GM21619 (cell line): ENCODE measurements at regions not wholly inside any gene's neighbourhood (a gene's known extent, or its start where the extent isn't known, plus 50 kb on each side); places are given as distances from the start of the nearest gene placed in this dataset.

Experiments used
- ATAC-seq: cut with Tn5 transposase; IDR thresholded peaks from one replicate; pipeline ENCODE4 v1.9.1; 2021; ENCODE audit not compliant: unreplicated experiment

GRCh38 chr13:103757361-103757760 is 691.1 kb upstream of the SLC10A2 start:
- ATAC-seq, result no peak

- no peak for ATAC-seq
Measured at GRCh38 chr13:103754783-103755182, 688.6 kb upstream of the SLC10A2 start.

- no peak for ATAC-seq
Measured at GRCh38 chr13:103734837-103735236, 668.6 kb upstream of the SLC10A2 start.

GRCh38 chr13:103731959-103732358 is 665.7 kb upstream of the SLC10A2 start:
- no peak for ATAC-seq

DNA sequence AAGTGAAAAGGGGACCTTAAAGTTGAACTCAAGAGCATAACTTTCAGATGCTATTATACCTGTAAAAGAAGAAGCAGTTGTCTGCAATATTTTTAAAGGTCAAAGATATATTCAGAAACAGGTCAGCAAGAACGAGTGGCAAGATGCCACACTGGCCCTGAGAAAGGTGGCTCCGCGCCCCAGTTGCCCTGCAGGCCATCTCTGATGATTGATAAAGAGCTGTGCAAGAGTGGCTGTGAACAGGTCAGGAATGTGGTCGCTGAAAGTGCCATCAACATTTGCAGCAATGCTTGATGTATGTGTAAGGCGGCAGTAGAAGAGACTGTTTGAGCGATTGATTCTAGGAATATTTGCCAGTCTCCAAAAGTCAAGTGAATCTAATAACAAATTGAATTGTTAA is 664.2 kb upstream of the SLC10A2 start:
- ATAC-seq, result no peak

DNA sequence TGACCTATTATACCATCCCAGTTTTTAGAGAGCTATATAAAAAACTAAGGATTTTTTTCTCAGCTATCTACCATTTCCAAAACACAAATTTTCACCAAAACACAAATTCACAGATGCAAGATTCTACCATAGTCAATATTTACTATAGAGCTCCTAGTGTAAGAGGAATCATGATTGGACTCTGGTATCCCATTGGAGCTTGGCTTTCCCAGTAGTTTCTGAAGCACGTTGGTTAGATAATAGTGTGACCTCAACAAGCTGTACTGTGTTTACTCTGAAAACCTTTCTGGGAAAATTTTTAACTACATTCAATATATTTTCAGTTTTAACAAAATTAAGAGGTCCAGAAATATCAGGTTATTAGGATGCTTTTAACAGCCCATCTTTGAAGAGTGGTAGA is 660.6 kb upstream of the SLC10A2 start:
- ATAC-seq, result no peak

GRCh38 chr13:103716718-103717117 is 650.5 kb upstream of the SLC10A2 start:
- no peak for ATAC-seq

DNA sequence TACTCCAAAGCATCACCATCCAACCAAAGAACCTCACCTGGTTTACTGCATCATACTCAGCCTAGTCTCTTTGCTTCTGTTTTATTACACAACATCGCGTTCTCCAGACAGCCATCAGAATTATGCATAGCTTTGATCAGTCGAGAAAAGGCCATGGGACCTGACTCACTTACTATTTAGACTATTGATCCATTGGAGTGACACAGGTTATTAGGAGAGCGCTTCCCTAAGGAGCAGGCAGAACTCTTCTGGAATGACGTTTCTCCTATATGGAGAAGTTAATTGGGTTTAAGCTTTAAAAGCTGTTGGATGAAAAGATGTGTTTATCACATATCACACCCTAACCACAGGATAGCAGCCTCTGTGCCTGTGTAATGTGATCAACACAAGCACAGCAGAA is 649.1 kb upstream of the SLC10A2 start:
- no peak for ATAC-seq

DNA sequence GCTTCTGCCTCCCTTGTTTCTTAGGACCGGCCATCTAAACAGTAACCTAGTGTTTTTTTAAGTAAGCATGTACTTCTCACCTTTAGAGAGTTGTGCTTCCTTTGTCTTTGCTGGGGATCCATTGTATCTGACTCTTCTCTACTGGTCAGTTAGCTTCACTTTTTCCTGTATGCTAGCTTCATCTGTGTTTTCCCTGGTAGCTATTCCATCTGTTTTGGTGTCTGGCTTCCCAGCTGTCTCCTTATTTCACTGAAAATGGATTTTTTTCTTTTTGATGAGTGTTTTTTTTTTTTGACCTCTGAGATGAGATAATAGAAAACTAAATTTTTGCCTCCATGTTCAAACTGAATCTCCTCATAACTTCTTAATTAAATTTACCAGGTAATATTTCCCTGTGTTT is 637.0 kb upstream of the SLC10A2 start:
- no peak for ATAC-seq

DNA sequence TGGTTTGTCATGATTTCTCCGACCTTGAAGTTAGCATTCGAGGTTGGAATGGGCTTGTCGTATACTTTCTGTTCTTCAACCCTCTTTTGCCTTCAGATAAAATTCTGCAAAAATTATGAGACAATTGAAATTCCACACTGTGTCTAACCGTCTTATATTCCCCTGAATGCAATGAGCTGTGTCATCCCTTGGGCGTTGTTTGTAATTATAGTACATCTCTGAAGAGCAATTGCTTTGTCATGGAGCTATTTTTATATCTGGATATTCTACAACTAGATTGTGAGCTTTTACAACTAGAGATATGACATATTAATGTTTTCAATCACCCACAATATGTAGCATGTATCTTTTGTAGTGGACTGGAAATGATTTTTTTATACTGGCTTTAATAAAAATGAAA is 631.8 kb upstream of the SLC10A2 start:
- ATAC-seq, result no peak

DNA sequence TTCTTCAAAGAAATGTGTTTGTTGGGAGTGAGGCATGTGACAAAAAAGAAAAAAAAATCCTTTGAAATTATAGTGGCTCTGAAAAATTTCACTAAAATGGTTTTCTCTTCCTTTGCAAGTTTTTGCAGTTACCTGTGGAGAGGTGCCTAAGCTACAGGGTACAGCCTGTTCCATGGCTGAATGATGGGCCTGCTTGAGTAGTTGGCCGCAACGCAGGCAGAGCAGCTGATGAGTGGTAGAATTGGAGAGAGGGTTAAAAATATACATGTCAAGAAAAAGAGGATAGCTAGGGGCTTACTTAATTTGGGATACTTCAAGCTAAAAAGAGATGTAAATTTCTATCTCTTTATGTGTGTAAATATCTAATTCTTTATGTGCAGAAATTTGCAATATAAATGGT is 629.1 kb upstream of the SLC10A2 start:
- no peak for ATAC-seq

DNA sequence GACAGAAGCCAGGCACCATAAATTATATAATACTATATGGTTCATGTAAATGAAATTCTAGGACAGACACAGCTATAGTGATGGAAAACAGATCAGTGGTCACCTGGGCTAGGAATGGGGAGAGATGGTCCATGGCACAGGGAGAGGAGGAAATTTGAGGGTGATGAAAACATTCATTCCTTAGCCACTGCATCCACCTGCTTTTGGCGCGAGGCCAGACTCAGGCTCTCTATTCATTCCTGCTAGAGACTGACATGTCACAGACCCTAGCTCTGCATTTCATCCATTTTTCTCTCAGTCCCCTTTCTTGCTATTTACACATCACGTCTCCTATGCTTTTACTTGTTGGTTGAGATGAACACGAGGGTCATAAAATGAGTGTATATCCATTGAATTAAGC is 628.3 kb upstream of the SLC10A2 start:
- ATAC-seq, result no peak

DNA sequence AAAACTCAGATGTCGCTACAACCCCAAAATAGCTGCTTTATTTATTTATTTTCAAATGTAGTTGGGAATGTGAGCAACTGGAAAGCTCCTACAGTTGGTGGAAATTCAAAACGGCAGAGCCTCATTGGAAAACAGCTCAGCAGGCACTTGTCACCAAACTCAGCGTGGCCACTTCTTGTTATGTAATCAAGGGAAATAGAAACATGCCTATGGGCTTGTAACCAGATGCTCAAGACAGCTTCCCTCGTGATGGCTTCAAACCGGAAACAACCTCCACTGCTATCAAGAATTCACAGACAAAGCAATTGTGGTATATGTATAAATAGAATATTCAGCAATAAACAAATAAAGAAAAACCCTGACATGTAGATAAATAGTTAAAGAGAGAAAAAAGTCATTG is 627.8 kb upstream of the SLC10A2 start:
- no peak for ATAC-seq

DNA sequence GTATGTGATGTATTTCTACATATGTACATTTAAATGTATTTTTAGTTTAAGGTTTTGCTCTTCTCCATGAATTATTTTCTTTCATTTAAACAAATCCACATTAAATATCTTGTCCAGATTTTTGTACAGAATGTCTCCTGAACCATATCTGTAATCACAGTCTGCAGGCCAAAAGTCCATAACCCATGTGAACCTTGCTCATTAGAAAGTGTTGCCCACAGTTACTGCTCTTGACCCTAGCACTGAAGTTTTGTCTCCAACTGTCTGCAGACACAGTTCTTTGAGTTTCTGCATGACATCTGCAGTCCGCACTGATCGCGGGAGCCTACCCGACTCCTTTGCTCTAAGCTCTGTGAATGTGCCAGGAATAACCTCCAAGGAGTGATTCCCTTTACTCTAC is 626.2 kb upstream of the SLC10A2 start:
- no peak for ATAC-seq

DNA sequence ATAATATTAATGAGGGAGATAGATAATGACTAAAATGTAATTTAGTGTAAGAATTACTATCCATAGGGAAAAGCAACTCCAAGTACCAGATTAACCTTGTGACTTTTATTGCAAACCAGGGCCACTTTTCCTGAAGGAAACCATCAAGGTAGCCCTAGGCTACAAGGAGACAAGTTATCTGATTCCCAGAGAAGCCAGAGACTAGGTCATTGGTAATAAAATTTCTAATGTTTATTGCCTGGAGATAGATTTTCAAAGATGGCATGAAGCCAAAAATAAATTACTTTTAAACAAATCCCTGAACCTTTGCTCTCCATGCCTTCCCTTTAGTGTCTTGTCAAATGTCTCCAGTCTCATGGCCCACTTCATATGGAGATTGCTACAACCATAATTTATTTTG is 610.1 kb upstream of the SLC10A2 start:
- no peak for ATAC-seq

DNA sequence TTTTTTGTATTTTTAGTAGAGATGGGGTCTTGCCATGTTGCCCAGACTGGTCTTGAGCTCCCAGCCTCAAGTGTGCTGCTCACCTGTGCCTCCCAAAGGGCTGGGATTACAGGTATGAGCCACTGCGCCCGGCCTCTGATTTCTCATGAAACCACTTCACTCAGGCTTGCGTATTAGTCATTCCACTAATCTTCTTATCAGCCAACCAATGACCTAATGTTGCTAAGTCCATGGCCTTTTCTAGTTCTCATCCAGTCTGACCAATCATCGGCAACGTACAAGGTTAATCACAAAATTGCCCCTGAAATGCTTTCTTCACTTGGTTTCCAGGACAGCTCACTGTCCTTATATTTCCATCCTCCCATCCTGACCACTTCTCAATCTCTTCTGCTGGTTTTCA is 605.3 kb upstream of the SLC10A2 start:
- no peak for ATAC-seq

- ATAC-seq, result no peak
Measured at GRCh38 chr13:103663996-103664395, 597.8 kb upstream of the SLC10A2 start.

GRCh38 chr13:103656311-103656710 is 590.1 kb upstream of the SLC10A2 start:
- ATAC-seq, result no peak

DNA sequence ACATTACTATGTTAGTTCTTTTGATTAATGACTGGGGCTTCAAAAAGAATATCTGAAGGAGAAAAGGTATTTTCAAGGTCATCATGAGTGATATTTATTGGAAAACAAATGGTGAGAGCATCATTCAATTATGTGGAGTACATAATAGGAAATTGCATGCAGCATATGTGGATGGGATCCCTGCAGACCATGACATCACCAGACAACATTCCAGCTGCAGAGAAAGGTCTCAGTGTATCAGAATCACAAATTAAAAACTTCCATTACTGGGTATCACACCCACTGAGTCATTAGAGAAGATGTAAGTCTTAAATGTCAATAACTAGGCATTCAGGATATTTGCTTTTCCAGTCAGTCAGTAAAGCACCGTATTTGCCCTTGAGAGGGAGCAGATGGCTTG is 574.4 kb upstream of the SLC10A2 start:
- ATAC-seq, result no peak

- ATAC-seq, result no peak
Measured at GRCh38 chr13:103639326-103639725, 573.1 kb upstream of the SLC10A2 start.

- no peak for ATAC-seq
Measured at GRCh38 chr13:103638706-103639105, 572.5 kb upstream of the SLC10A2 start.

- ATAC-seq, result no peak
Measured at GRCh38 chr13:103634066-103634465, 567.8 kb upstream of the SLC10A2 start.

- ATAC-seq, result no peak
Measured at GRCh38 chr13:103625194-103625593, 559.0 kb upstream of the SLC10A2 start.

- no peak for ATAC-seq
Measured at GRCh38 chr13:103618151-103618550, 551.9 kb upstream of the SLC10A2 start.
